ENCODE measurements at regions not wholly inside any gene's neighbourhood (a gene's known extent, or its start where the extent isn't known, plus 50 kb on each side); places are given as distances from the start of the nearest gene placed in this dataset.
A peak's percentile ranks its signal among the peaks of the same experiment; 100 is the strongest.
"Not testable (repeated sequence)": the region's sequence is repeated elsewhere in the genome, so short reads cannot be mapped to it uniquely, and the experiment has no call there.

GRCh38 chr1:233435622-233436021, 108.1 kb downstream of the MAP3K21 start:
- DNase-seq: no peak

- no peak for DNase-seq
Measured at GRCh38 chr1:233439721-233440120, 112.2 kb downstream of the MAP3K21 start.

- peak; percentile 29 for DNase-seq
Measured at GRCh38 chr1:233440951-233441401, 113.5 kb downstream of the MAP3K21 start.

- DNase-seq: no peak
Measured at GRCh38 chr1:233442026-233442780, 114.7 kb downstream of the MAP3K21 start.

- DNase-seq: no peak
Measured at GRCh38 chr1:233443040-233443760, 115.7 kb downstream of the MAP3K21 start.

GRCh38 chr1:233444484-233444883, 117.0 kb downstream of the MAP3K21 start:
- DNase-seq: no peak

- DNase-seq: no peak
Measured at GRCh38 chr1:233445737-233446136, 118.2 kb downstream of the MAP3K21 start.

GRCh38 chr1:233446935-233447334, 119.4 kb downstream of the MAP3K21 start:
- no peak for DNase-seq

GRCh38 chr1:233448109-233448689, 120.7 kb downstream of the MAP3K21 start:
- DNase-seq: no peak

GRCh38 chr1:233452724-233453123, 125.2 kb downstream of the MAP3K21 start:
- no peak for DNase-seq

- DNase-seq: no peak
Measured at GRCh38 chr1:233453433-233454200, 126.1 kb downstream of the MAP3K21 start.

- no peak for DNase-seq
Measured at GRCh38 chr1:233459470-233459945, 132.0 kb downstream of the MAP3K21 start.

GRCh38 chr1:233459968-233460367, 132.4 kb downstream of the MAP3K21 start:
- no peak for DNase-seq

- DNase-seq: no peak
Measured at GRCh38 chr1:233460692-233461091, 133.2 kb downstream of the MAP3K21 start.

- no peak for DNase-seq
Measured at GRCh38 chr1:233461847-233462246, 134.3 kb downstream of the MAP3K21 start.

GRCh38 chr1:233463333-233463732, 135.8 kb downstream of the MAP3K21 start:
- DNase-seq: no peak

GRCh38 chr1:233465745-233466343, 138.3 kb downstream of the MAP3K21 start:
- DNase-seq: no peak

GRCh38 chr1:233470741-233471499, 143.0 kb upstream of the KCNK1 start:
- no peak for DNase-seq

- not testable (repeated sequence) for DNase-seq
Measured at GRCh38 chr1:233471851-233472250, 142.1 kb upstream of the KCNK1 start.

GRCh38 chr1:233472796-233473195, 141.1 kb upstream of the KCNK1 start:
- DNase-seq: not testable (repeated sequence)

GRCh38 chr1:233473549-233474204, 140.2 kb upstream of the KCNK1 start:
- no peak for DNase-seq
